OCI-LY3 (cell line): ENCODE measurements at regions not wholly inside any gene's neighbourhood (a gene's known extent, or its start where the extent isn't known, plus 50 kb on each side); places are given as distances from the start of the nearest gene placed in this dataset.

Experiments
- H2AFZ ChIP-seq: fragments of 200-600, 300-600 bp; shearing (Covaris generic); 2 replicates; pipeline ENCODE4 v1.6.0; 2014; ENCODE audit warnings: antibody characterized with exemption, low read depth, low read length
- H3K27ac ChIP-seq: fragments of 200-600, 300-600 bp; sonication (generic); 2 replicates; pipeline ENCODE4 v1.5.1; 2014; ENCODE audit warnings: mild to moderate bottlenecking, low read length, moderate library complexity, mixed read lengths
- H3K27me3 ChIP-seq: fragments of 200-600, 300-600 bp; sonication (generic); 2 replicates; pipeline ENCODE4 v1.6.1; 2014; ENCODE audit warnings: low read depth, low read length, mixed read lengths
- H3K36me3 ChIP-seq: fragments of 200-600, 300-600 bp; sonication (generic); replicated peaks from 2 replicates; pipeline ENCODE3; 2014; ENCODE audit warnings: low read depth, low read length, mixed read lengths
- H3K4me1 ChIP-seq: fragments of 300-600, 200-600 bp; sonication (generic); 2 replicates; pipeline ENCODE4 v1.6.1; 2014; ENCODE audit warnings: low read length, mixed read lengths
- H3K4me2 ChIP-seq: fragments of 200-600, 300-600 bp; sonication (generic); 2 replicates; pipeline ENCODE4 v1.6.1; 2014; ENCODE audit warnings: low read length, mixed read lengths
- H3K4me3 ChIP-seq: fragments of 300-600, 200-600 bp; sonication (generic); 2 replicates; pipeline ENCODE4 v1.5.1; 2014; ENCODE audit warnings: antibody characterized with exemption, mild to moderate bottlenecking, low read length, moderate library complexity
- H3K79me2 ChIP-seq: fragments of 300-600, 200-600 bp; shearing (Covaris generic); 2 replicates; pipeline ENCODE4 v1.6.1; 2014; ENCODE audit warnings: mild to moderate bottlenecking, low read length, mixed read lengths
- H3K9ac ChIP-seq: fragments of 300-600, 200-600 bp; shearing (Covaris generic); 2 replicates; pipeline ENCODE4 v1.6.0; 2014; ENCODE audit warnings: mild to moderate bottlenecking, low read length, moderate library complexity
- H3K9me3 ChIP-seq: fragments of 200-600, 300-600 bp; shearing (Covaris generic); 2 replicates; pipeline ENCODE4 v1.6.1; 2014; ENCODE audit warnings: low read length, mixed read lengths; ENCODE audit not compliant: insufficient read depth
- H4K20me1 ChIP-seq: fragments of 200-600, 300-600 bp; sonication (generic); 2 replicates; pipeline ENCODE4 v1.6.1; 2016; ENCODE audit warnings: low read length, mixed read lengths; ENCODE audit not compliant: insufficient read depth
- EZH2phosphoT487 ChIP-seq: fragments of 200-600 bp; shearing (Covaris generic); IDR thresholded peaks from 2 replicates; pipeline ENCODE4 v1.6.1; 2018; ENCODE audit warnings: antibody characterized with exemption, mixed run types, low read depth
- TF ChIP-seq, protein P1 (sequence below): fragments of 200-600, 300-600 bp; sonication (generic); IDR thresholded peaks from 2 replicates; pipeline ENCODE4 v1.5.1; 2014; ENCODE audit warnings: antibody characterized with exemption, low read length, low read depth

DNA sequence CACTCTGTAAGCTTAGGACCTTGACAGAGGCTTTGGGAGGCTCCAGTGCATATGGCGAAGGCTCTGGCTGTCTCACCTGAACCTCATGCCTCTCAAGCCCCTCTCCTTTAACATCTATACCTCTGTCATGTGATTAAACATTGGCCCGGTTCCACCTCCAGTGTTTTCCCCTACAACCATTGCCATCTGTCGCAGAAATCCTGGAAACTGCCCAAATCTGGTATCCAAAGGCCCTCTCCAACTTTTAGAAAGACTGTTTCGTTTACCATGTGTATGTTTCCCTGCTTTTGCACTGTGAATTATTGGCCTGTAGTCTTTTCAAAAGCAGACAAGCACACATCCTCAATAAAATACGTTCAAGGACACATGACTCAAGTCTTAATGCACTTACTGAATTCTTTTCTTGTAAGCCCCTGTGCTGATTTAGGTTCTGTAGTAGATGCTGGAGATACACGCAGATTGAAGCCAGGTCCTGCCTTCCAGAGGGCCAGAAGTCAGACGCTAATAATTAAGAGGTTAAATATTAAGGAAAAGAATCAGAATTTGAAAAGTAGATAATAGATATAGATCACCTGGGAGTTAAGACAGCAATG lies 386.4 kb upstream of the SLC14A2 start:
- Histone ChIP-seq H2AFZ (no peak overlapping the region), H3K4me2 (no peak overlapping the region), H3K36me3 (no peaks in the 10 kb centered on the region), H4K20me1 (no peaks in the 10 kb centered on the region), H3K9ac (no peak overlapping the region), H3K79me2 (no peaks in the 10 kb centered on the region), H3K27me3 (no peaks in the 10 kb centered on the region), H3K27ac (no peak overlapping the region), H3K9me3 (no peaks in the 10 kb centered on the region), H3K4me1 (no peaks in the 10 kb centered on the region), H3K4me3 (no peak overlapping the region)
- TF ChIP-seq, protein P1, sequence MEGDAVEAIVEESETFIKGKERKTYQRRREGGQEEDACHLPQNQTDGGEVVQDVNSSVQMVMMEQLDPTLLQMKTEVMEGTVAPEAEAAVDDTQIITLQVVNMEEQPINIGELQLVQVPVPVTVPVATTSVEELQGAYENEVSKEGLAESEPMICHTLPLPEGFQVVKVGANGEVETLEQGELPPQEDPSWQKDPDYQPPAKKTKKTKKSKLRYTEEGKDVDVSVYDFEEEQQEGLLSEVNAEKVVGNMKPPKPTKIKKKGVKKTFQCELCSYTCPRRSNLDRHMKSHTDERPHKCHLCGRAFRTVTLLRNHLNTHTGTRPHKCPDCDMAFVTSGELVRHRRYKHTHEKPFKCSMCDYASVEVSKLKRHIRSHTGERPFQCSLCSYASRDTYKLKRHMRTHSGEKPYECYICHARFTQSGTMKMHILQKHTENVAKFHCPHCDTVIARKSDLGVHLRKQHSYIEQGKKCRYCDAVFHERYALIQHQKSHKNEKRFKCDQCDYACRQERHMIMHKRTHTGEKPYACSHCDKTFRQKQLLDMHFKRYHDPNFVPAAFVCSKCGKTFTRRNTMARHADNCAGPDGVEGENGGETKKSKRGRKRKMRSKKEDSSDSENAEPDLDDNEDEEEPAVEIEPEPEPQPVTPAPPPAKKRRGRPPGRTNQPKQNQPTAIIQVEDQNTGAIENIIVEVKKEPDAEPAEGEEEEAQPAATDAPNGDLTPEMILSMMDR: no peak
- TF ChIP-seq EZH2phosphoT487: no peak

GRCh38 chr18:45231617-45232016 lies 383.7 kb upstream of the SLC14A2 start:
- H3K36me3 ChIP-seq: no peaks in the 10 kb centered on the region
- H3K4me1 ChIP-seq: no peaks in the 10 kb centered on the region
- no peak overlapping the region for H3K27ac ChIP-seq
- H2AFZ ChIP-seq: no peak overlapping the region
- H3K9ac ChIP-seq: no peak overlapping the region
- H3K9me3 ChIP-seq: no peaks in the 10 kb centered on the region
- H3K79me2 ChIP-seq: no peaks in the 10 kb centered on the region
- H3K27me3 ChIP-seq: no peaks in the 10 kb centered on the region
- TF ChIP-seq, protein P1: no peak
- TF ChIP-seq EZH2phosphoT487: no peak
- no peak overlapping the region for H3K4me2 ChIP-seq
- no peak overlapping the region for H3K4me3 ChIP-seq
- no peaks in the 10 kb centered on the region for H4K20me1 ChIP-seq

DNA sequence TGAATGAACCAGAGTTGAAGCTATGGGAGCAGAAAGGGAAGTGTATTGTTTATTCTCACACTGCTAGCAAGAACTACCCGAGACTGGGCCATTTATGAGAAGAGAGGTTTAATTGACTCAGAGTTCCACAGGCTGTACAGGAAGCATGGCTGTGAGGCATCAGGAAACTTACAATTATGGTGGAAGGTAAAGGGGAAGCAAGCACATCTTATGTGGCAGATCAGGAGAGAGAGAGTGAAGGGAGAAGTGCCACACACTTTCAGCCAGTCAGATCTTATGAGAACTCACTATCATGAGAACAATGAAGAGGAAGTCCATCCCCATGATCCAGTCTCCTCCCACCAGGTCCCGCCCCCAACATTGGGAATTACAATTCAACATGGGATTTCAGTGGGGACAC lies 383.2 kb upstream of the SLC14A2 start:
- Histone ChIP-seq H3K4me1 (no peaks in the 10 kb centered on the region), H2AFZ (no peak overlapping the region), H3K36me3 (no peaks in the 10 kb centered on the region), H3K27me3 (no peaks in the 10 kb centered on the region), H3K79me2 (no peaks in the 10 kb centered on the region), H3K9ac (no peak overlapping the region), H3K4me2 (no peak overlapping the region), H3K4me3 (no peak overlapping the region), H4K20me1 (no peaks in the 10 kb centered on the region), H3K9me3 (no peaks in the 10 kb centered on the region), H3K27ac (no peak overlapping the region)
- TF ChIP-seq, protein P1: no peak
- TF ChIP-seq EZH2phosphoT487: no peak

DNA sequence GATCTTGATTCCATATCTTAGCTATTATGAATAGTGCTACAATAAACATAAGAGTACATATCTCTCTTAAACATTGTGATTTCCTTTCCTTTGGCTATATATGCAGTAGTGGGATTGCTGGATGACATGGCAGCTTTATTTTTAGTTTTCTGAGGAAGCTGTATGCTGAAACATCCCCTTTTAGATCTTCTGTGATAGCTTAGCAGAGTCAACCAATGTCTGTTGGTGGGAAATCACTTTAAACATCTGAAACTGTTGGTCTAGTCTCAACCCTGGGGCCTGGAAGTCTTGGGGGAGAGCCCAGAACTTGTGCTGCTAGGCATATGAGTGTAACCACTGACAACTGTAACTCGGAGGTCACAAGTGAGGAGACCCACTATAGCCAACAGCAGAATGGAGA lies 378.6 kb upstream of the SLC14A2 start:
- Histone ChIP-seq H3K4me3 (no peak overlapping the region), H3K4me2 (no peak overlapping the region), H3K27me3 (peaks cover 6% of the 10 kb centered on the region)

More for the DNA sequence above, 378.6 kb upstream of the SLC14A2 start:
- Histone ChIP-seq H3K9me3 (no peaks in the 10 kb centered on the region), H2AFZ (no peak overlapping the region), H4K20me1 (no peaks in the 10 kb centered on the region), H3K36me3 (no peaks in the 10 kb centered on the region), H3K4me1 (no peaks in the 10 kb centered on the region), H3K79me2 (no peaks in the 10 kb centered on the region), H3K27ac (no peak overlapping the region), H3K9ac (no peak overlapping the region)
- TF ChIP-seq, protein P1: no peak
- TF ChIP-seq EZH2phosphoT487: no peak
